GM19372 (cell line): ENCODE measurements at regions not wholly inside any gene's neighbourhood (a gene's known extent, or its start where the extent isn't known, plus 50 kb on each side); places are given as distances from the start of the nearest gene placed in this dataset.
"Not testable (repeated sequence)": the region's sequence is repeated elsewhere in the genome, so short reads cannot be mapped to it uniquely, and the experiment has no call there.

Source experiments
- ATAC-seq: cut with Tn5 transposase; IDR thresholded peaks from one replicate; pipeline ENCODE4 v1.9.1; 2021; ENCODE audit warnings: mild to moderate bottlenecking, low read depth, moderate library complexity; ENCODE audit not compliant: unreplicated experiment

GRCh38 chr10:9469663-9470205, 1415.2 kb downstream of the GATA3 start:
- ATAC-seq, result no peak

- ATAC-seq, result no peak
Observed at GRCh38 chr10:9470581-9470980, 1416.1 kb downstream of the GATA3 start.

- ATAC-seq, result no peak
Observed at GRCh38 chr10:9501944-9502343, 1447.5 kb downstream of the GATA3 start.

- no peak for ATAC-seq
Observed at GRCh38 chr10:9504227-9504626, 1449.7 kb downstream of the GATA3 start.

- no peak for ATAC-seq
Observed at GRCh38 chr10:9505546-9505945, 1451.1 kb downstream of the GATA3 start.

GRCh38 chr10:9508606-9509005, 1454.1 kb downstream of the GATA3 start:
- no peak for ATAC-seq

- no peak for ATAC-seq
Observed at GRCh38 chr10:9510626-9511025, 1456.1 kb downstream of the GATA3 start.

- no peak for ATAC-seq
Observed at GRCh38 chr10:9515922-9516321, 1461.4 kb downstream of the GATA3 start.

GRCh38 chr10:9535744-9536143, 1481.3 kb downstream of the GATA3 start:
- no peak for ATAC-seq

GRCh38 chr10:9545073-9545472, 1472.6 kb upstream of the CELF2 start:
- no peak for ATAC-seq

- no peak for ATAC-seq
Observed at GRCh38 chr10:9547936-9548904, 1469.5 kb upstream of the CELF2 start.

GRCh38 chr10:9550810-9551209, 1466.9 kb upstream of the CELF2 start:
- ATAC-seq, result no peak

- no peak for ATAC-seq
Observed at GRCh38 chr10:9554321-9554720, 1463.4 kb upstream of the CELF2 start.

GRCh38 chr10:9560976-9561375, 1456.7 kb upstream of the CELF2 start:
- ATAC-seq, result no peak

GRCh38 chr10:9561821-9562505, 1455.7 kb upstream of the CELF2 start:
- no peak for ATAC-seq

- ATAC-seq, result no peak
Observed at GRCh38 chr10:9577746-9578145, 1439.9 kb upstream of the CELF2 start.

GRCh38 chr10:9579110-9579705, 1438.5 kb upstream of the CELF2 start:
- no peak for ATAC-seq

GRCh38 chr10:9582803-9583202, 1434.9 kb upstream of the CELF2 start:
- ATAC-seq, result not testable (repeated sequence)

GRCh38 chr10:9596368-9596920, 1421.2 kb upstream of the CELF2 start:
- no peak for ATAC-seq

- no peak for ATAC-seq
Observed at GRCh38 chr10:9602998-9603397, 1414.7 kb upstream of the CELF2 start.

- ATAC-seq, result no peak
Observed at GRCh38 chr10:9603972-9604371, 1413.7 kb upstream of the CELF2 start.
